ENCODE measurements at regions not wholly inside any gene's neighbourhood (a gene's known extent, or its start where the extent isn't known, plus 50 kb on each side); places are given as distances from the start of the nearest gene placed in this dataset.

DNA sequence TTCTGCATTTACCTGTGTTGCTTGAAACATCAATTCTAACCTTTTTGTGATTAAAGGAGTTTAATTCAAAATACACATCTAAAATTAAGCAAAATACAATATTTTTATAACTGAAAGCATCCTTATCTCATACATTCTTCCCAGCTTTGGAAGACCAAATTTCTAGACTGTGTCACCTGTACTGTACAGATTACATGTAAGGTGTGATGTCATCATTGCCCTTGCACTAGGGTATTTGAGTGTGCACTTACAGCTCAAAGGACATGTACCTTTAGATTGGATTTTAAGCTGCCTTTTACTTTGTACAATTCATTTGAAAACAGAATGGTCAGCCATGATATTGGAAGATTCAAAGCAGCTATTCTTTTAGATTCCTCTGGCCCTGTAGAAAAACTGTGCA lies 932.8 kb upstream of the POU3F3 start:
- H3K9ac ChIP-seq (ENCODE audit: low read depth, low read length): no peak overlapping the region
- H3K4me1 ChIP-seq (ENCODE audit: insufficient read depth, low read length): no peaks in the 10 kb centered on the region
- H3K9me3 ChIP-seq (ENCODE audit: control insufficient read depth, insufficient read depth, low read length): no peaks in the 10 kb centered on the region
- H3K36me3 ChIP-seq (ENCODE audit: insufficient read depth, low read length): no peaks in the 10 kb centered on the region

DNA sequence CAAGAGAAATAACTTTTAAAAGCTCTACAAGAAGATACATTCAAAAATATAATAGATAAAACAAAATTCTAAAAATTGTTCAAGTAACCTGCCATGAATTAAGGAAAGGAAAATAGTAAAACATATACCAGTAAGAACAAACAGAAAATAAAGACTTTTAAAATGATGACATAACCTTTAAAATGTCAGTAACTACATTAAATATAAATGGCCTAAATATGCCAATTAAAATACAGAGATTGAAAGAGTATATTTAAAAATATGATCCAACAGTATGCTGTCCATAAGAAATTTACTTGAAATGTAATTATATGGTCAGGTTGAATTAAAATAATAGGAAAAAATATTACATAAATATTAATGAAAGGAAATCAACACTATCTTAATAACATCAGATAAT lies 911.7 kb upstream of the POU3F3 start:
- Histone ChIP-seq H3K4me1 (ENCODE audit: insufficient read depth, low read length) (no peaks in the 10 kb centered on the region), H3K9ac (ENCODE audit: low read depth, low read length) (no peak overlapping the region), H3K9me3 (ENCODE audit: control insufficient read depth, insufficient read depth, low read length) (0 out of 2 replicates have a peak, but pooled peaks cover 3% of the 10 kb centered on the region), H3K36me3 (ENCODE audit: insufficient read depth, low read length) (no peaks in the 10 kb centered on the region)

DNA sequence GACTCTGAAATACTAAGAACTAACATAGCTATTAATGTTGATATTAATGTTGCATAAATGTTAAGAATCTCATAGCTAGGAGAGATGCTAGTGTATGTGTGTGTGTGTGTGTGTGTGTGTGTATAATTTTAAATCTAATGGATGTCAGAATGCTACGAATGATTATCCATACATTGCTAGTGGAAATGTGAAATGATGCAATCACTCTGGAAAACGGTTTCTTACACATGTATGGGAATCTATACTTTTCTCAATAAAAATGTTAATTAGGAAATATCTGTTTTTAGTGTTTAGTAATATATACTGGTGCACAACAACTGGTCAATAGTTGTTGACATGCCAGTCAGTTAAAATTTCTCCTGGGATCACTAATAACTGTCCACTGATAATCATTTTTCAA lies 908.8 kb upstream of the POU3F3 start:
- no peaks in the 10 kb centered on the region for H3K36me3 ChIP-seq (ENCODE audit: insufficient read depth, low read length)

DNA sequence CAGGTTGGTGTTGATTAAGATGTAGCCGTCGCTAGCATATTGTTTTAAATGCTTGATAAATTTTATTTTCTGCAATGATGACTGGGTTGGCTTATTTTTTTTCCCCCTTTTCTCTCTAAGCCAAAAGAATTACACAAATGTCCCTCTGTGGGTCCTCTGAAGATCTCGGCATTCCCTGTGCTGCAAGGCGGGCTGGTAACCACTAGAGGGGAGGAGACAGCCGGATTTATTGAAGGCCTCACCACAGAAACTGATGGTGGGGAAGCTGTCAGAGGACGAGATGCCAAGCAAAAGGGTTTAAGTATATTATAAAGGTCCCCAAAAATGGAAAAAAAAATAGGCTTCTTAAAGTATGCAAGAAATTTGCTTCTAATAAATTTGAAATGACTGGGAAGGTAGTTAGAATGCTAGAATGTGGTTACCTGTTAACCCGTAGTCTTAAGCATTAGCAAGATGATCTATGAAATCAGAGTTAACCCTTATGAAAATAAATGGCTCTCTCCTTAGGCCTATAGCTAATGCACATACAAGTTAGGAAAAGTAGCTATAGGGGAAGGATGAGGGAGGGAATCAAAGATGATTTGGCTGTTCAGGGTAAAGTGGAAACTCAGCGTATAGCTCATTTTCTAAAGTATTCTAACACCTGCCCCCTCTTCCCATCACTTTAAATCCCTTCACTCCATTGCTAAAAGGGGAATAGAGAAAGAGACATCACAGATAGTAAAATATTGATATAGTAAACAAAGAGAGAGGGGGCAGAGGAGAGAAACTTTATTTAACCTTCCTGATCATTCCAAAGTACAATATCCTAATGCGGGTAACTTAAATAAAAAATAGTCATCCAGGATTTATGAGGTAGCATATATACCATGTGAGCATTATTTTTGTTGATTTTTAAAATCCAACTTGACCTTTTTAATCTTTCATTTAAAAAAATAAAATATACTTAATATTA lies 894.5 kb upstream of the POU3F3 start:
- H3K36me3 ChIP-seq (ENCODE audit: insufficient read depth, low read length): no peaks in the 10 kb centered on the region
- H3K4me1 ChIP-seq (ENCODE audit: insufficient read depth, low read length): no peaks in the 10 kb centered on the region
- H3K9ac ChIP-seq (ENCODE audit: low read depth, low read length): no peak overlapping the region
- no peaks in the 10 kb centered on the region for H3K9me3 ChIP-seq (ENCODE audit: control insufficient read depth, insufficient read depth, low read length)

More for the DNA sequence above, 908.8 kb upstream of the POU3F3 start:
- Histone ChIP-seq H3K9ac (ENCODE audit: low read depth, low read length) (no peak overlapping the region), H3K9me3 (ENCODE audit: control insufficient read depth, insufficient read depth, low read length) (0 out of 2 replicates have a peak, but pooled peaks cover 3% of the 10 kb centered on the region), H3K4me1 (ENCODE audit: insufficient read depth, low read length) (no peaks in the 10 kb centered on the region)

DNA sequence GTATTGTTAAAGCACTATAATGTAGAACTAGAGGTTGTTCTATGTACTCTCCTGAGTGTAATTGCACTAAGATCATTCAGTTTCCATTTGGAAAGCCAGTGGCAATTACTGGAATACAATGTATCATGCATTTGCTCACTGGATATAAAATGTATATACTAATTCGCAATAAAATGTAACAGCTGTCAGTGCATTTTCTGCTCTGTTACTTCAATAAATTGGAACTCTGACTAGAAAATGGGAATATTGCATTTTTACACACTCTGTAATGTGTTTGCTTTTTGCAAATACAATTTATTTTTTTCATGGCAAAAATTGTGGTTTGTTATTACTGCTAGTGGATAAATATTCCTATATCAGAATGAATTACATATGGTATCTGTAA lies 893.8 kb upstream of the POU3F3 start:
- Histone ChIP-seq H3K9me3 (ENCODE audit: control insufficient read depth, insufficient read depth, low read length) (no peaks in the 10 kb centered on the region), H3K36me3 (ENCODE audit: insufficient read depth, low read length) (no peaks in the 10 kb centered on the region)

DNA sequence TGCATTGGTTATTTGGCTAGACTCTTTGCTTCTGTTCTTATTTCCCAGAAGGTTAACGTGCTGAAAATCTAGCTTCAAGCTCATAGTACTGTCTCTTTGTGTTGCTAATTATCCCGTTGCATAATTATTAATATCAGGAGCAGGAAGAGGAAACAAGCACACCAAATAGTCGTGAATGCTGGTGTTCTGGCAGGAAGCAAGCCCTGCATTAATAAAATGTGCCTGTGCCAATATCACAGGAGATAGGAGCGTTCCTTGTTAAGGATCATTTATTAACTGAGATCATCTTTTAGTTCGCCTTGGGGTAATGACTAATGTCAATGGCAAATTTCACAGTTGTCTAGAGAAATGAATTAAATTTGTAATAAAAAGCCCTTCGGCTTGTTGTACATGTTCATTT lies 893.0 kb upstream of the POU3F3 start:
- Histone ChIP-seq H3K36me3 (ENCODE audit: insufficient read depth, low read length) (no peaks in the 10 kb centered on the region), H3K9ac (ENCODE audit: low read depth, low read length) (no peak overlapping the region), H3K4me1 (ENCODE audit: insufficient read depth, low read length) (no peaks in the 10 kb centered on the region), H3K9me3 (ENCODE audit: control insufficient read depth, insufficient read depth, low read length) (no peaks in the 10 kb centered on the region)

More for the DNA sequence above, 893.8 kb upstream of the POU3F3 start:
- H3K4me1 ChIP-seq (ENCODE audit: insufficient read depth, low read length): no peaks in the 10 kb centered on the region
- no peak overlapping the region for H3K9ac ChIP-seq (ENCODE audit: low read depth, low read length)

DNA sequence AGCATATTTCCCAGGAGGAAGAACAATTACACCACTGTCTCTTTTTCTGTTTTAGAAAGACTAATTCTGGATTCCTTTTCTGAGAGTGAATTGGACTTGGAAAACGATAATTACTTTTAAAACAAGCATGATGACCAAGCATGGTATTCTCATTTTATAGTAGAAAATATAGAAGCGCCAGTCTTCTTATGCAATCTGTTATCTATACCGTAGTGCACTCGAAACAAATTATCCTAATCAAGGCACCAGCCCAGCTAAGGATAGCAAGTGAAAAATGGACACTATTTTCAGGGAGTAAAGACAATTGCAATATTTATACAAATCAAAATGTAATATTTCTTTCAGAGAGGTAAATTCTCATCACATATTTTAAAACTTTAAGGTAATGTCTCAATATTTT lies 892.1 kb upstream of the POU3F3 start:
- no peaks in the 10 kb centered on the region for H3K4me1 ChIP-seq (ENCODE audit: insufficient read depth, low read length)
- no peak overlapping the region for H3K9ac ChIP-seq (ENCODE audit: low read depth, low read length)
- no peaks in the 10 kb centered on the region for H3K36me3 ChIP-seq (ENCODE audit: insufficient read depth, low read length)
- H3K9me3 ChIP-seq (ENCODE audit: control insufficient read depth, insufficient read depth, low read length): no peaks in the 10 kb centered on the region

DNA sequence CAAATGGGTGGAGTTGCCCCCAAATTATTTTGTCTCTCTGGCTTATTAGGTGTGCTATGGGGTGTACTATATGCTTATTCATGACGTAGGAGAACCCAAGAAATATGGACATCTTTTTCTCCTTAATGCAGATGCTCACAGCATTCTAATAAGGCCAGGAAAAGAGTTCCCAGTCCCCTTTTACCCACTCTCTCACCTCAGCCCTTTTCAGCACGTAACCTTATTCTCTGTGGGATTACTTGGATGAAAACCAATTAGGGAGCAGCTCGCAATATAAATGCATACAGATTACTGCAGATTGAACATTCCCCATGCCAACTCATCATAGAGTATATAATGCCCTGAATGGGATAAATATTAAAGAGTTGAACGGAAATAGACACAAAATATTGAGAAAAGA lies 891.2 kb upstream of the POU3F3 start:
- Histone ChIP-seq H3K9me3 (ENCODE audit: control insufficient read depth, insufficient read depth, low read length) (no peaks in the 10 kb centered on the region), H3K9ac (ENCODE audit: low read depth, low read length) (no peak overlapping the region), H3K4me1 (ENCODE audit: insufficient read depth, low read length) (no peaks in the 10 kb centered on the region), H3K36me3 (ENCODE audit: insufficient read depth, low read length) (no peaks in the 10 kb centered on the region)

DNA sequence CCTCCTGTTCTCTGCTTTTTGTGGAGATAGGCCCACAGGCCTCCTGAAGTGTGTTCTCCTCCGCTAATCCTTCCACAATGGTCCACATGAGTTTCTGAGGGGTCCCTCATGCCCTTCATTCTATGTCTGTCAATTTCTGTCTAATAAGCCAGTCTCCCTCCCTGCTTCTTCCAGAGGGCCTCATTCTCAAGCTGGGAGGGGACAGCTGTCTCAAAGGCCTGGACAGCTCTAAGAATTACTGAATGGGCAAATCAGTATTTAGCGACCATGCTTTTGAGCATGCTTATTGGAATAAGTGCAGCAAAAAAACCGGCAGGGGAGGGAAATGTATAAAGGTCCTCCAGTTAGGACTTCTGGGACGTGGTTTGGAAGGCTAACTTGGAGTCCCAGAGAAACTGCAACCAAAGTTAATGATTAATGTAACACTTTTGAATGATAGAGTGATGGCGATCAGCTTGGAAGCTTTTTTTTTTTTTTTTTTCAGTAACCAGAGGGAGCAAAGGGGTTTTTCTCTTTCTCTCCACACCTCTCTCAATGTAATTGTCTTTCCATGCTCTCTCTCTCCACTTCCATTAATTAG lies 890.7 kb upstream of the POU3F3 start:
- Histone ChIP-seq H3K4me1 (ENCODE audit: insufficient read depth, low read length) (no peaks in the 10 kb centered on the region), H3K9ac (ENCODE audit: low read depth, low read length) (no peak overlapping the region), H3K36me3 (ENCODE audit: insufficient read depth, low read length) (no peaks in the 10 kb centered on the region), H3K9me3 (ENCODE audit: control insufficient read depth, insufficient read depth, low read length) (no peaks in the 10 kb centered on the region)

DNA sequence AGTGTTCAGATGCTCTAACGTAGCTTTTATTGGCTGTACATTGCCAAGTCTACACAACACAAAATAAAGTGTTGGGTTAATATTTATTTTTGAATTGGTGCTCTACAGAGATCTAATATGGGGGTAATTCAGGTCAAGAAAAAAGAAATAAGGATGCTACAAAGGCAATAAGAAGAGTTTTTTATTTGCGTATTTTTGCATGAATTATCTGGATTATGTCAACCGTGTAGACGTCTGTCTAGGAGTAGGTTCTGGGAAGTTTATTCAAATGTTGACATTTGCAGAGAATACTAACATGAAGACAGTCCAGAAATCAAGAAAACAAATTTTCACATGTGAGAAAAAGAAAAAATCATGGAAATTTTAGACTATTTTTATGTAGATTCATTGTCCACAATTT lies 876.7 kb upstream of the POU3F3 start:
- Histone ChIP-seq H3K9ac (ENCODE audit: low read depth, low read length) (no peak overlapping the region), H3K4me1 (ENCODE audit: insufficient read depth, low read length) (no peaks in the 10 kb centered on the region), H3K36me3 (ENCODE audit: insufficient read depth, low read length) (no peaks in the 10 kb centered on the region), H3K9me3 (ENCODE audit: control insufficient read depth, insufficient read depth, low read length) (no peaks in the 10 kb centered on the region)

DNA sequence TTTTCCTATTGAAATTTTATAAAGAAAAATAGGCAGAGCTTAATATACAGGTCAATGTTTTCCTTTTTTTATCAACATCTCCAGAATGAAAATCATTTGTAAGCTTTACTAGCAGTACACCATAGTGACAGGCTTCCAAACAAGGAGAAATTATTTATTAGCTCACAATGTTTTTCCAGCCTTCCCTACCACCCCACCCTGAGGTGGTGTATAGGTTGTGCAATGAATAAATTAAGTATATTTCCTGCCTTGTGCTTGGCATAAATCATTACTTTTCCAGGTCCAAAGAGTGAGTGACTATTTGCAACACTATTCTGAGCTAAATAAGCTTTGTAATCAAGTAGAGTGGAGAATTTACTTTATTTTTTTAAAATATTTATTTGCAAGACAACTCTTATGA lies 876.2 kb upstream of the POU3F3 start:
- Histone ChIP-seq H3K4me1 (ENCODE audit: insufficient read depth, low read length) (no peaks in the 10 kb centered on the region), H3K9ac (ENCODE audit: low read depth, low read length) (no peak overlapping the region), H3K36me3 (ENCODE audit: insufficient read depth, low read length) (no peaks in the 10 kb centered on the region), H3K9me3 (ENCODE audit: control insufficient read depth, insufficient read depth, low read length) (no peaks in the 10 kb centered on the region)

DNA sequence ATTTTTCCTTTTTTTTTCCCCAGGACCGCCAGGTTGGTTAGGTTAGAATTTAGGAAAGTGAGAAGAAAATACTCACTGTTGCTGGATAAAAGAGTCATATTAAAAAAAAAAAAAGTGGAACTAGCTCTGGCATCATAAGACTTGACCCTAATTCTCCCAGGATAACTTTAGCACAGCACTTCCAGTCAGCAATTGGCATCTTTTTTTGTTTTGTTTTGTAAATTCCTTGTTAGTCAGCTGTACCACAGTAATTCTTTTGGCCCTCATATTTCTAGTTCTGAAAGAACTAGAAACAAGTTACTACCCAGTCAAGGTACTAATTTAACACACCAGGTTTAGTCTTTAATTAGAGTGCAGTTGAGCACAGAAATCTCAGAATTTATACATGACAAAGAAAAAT lies 873.5 kb upstream of the POU3F3 start:
- Histone ChIP-seq H3K36me3 (ENCODE audit: insufficient read depth, low read length) (no peaks in the 10 kb centered on the region), H3K9ac (ENCODE audit: low read depth, low read length) (no peak overlapping the region), H3K4me1 (ENCODE audit: insufficient read depth, low read length) (peaks cover 4% of the 10 kb centered on the region; the same call in 1 of the 2 replicates), H3K9me3 (ENCODE audit: control insufficient read depth, insufficient read depth, low read length) (no peaks in the 10 kb centered on the region)

DNA sequence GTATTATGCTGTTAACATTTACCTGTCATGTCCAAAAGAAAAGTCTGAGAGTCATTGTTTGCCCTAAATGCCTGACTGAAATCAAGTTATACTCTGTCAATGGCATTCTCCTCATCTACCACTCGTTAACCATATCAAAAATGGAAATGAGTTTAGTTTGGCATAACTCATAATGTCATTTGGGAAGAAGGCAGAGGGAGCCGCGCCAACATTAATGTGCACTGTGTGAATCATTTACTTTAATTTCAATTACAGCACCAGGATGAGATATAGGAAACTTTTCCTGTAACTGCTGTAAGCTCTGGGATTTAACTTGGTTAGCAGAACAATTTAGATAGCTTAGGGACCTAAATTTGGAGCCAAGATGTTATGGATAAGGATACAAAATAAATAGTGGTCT lies 871.2 kb upstream of the POU3F3 start:
- H3K9me3 ChIP-seq (ENCODE audit: control insufficient read depth, insufficient read depth, low read length): no peaks in the 10 kb centered on the region
- no peaks in the 10 kb centered on the region for H3K36me3 ChIP-seq (ENCODE audit: insufficient read depth, low read length)
- peaks cover 8% of the 10 kb centered on the region; the same call in 1 of the 2 replicates for H3K4me1 ChIP-seq (ENCODE audit: insufficient read depth, low read length)
- H3K9ac ChIP-seq (ENCODE audit: low read depth, low read length): no peak overlapping the region

DNA sequence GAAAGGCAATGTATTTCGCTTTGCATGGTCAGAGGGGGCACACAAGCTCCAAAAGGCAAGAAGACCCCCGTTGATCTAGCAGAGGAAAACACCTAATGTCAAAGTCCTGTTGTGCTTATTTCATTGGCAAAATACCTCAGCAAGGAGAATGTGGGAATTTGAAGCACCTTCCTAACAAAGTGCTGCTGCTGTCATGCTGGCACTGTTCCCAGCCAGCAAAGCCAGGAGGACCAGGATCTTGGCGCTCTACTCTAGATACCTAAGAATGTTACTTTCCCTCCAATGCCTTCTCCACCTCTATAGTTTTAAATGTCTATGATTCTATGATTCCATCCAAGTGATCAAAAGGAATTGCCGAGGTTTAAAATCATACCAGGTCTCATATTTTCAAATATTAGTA lies 867.9 kb upstream of the POU3F3 start:
- Histone ChIP-seq H3K9ac (ENCODE audit: low read depth, low read length) (no peak overlapping the region), H3K36me3 (ENCODE audit: insufficient read depth, low read length) (no peaks in the 10 kb centered on the region), H3K9me3 (ENCODE audit: control insufficient read depth, insufficient read depth, low read length) (no peaks in the 10 kb centered on the region), H3K4me1 (ENCODE audit: insufficient read depth, low read length) (peaks cover 8% of the 10 kb centered on the region; the same call in 1 of the 2 replicates)

DNA sequence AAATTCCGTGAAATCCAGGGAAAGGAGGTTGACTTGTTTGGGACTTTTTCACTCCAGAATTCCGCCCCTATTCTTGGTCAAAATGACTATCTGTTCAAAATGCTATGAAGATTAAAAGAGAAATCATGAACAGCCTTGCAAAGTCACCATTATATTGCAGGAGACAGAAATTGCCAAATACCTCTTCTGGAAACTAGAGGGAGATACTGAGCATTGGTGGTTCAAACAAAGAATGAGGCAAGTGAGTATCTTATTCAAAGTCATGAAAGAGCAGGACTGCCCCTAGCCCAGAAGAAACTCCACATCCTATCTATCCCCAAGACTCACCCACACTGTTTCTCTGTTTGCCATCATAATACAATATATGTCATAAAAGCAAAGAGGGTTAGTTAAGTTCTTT lies 862.3 kb upstream of the POU3F3 start:
- H3K36me3 ChIP-seq (ENCODE audit: insufficient read depth, low read length): no peaks in the 10 kb centered on the region
- H3K9me3 ChIP-seq (ENCODE audit: control insufficient read depth, insufficient read depth, low read length): no peaks in the 10 kb centered on the region
- no peaks in the 10 kb centered on the region for H3K4me1 ChIP-seq (ENCODE audit: insufficient read depth, low read length)
- no peak overlapping the region for H3K9ac ChIP-seq (ENCODE audit: low read depth, low read length)

Measured in ES-I3 (cell line).